Tibial nerve (tissue), 4 donors: ENCODE measurements at regions not wholly inside any gene's neighbourhood (a gene's known extent, or its start where the extent isn't known, plus 50 kb on each side); places are given as distances from the start of the nearest gene placed in this dataset.

Experiments
- DNase-seq, 2 donors: peaks; one replicate each; pipeline ENCODE4 v3.0.0-alpha.2; 2019; ENCODE audit warnings: low spot score in 2 of 2
- H3K27ac ChIP-seq, 4 donors: fragments of 200-600 bp; sonication (generic) in 3 of 4; one replicate each; pipeline ENCODE4 v1.5.1; 2017 to 2019; ENCODE audit warnings: mild to moderate bottlenecking in 1 of 4
- H3K27me3 ChIP-seq, 2 donors: fragments of 200-600 bp; sonication (generic) in 1 of 2; one replicate each; pipeline versions ENCODE4 v1.5.1 to v1.6.0; 2017 to 2019
- H3K36me3 ChIP-seq, 3 donors: fragments of 200-600 bp; sonication (generic); one replicate each; pipeline ENCODE4 v1.5.1; 2018 to 2019
- H3K4me1 ChIP-seq, 4 donors: fragments of 200-600 bp; sonication (generic) in 3 of 4; one replicate each; pipeline ENCODE4 v1.5.1; 2017 to 2019
- H3K4me3 ChIP-seq, 4 donors: fragments of 200-600 bp; sonication (generic) in 3 of 4; one replicate each; pipeline ENCODE4 v1.5.1; 2017 to 2019; ENCODE audit warnings: mild to moderate bottlenecking in 1 of 4, moderate library complexity in 1 of 4
- H3K9me3 ChIP-seq, 4 donors: fragments of 200-600 bp; sonication (generic) in 3 of 4; one replicate each; pipeline ENCODE4 v1.5.1; 2017 to 2019
- EP300 ChIP-seq, 2 donors: sonication (generic); formaldehyde crosslinking; IDR thresholded peaks; one replicate each; pipeline ENCODE4 v1.6.1; 2017; ENCODE audit warnings: antibody characterized with exemption in 2 of 2, mild to moderate bottlenecking in 1 of 2
- POLR2A ChIP-seq, 2 donors: fragments of 450-650 bp; IDR thresholded peaks; one replicate each; pipeline ENCODE4 v1.6.1; 2017; ENCODE audit warnings: antibody characterized with exemption in 2 of 2, mild to moderate bottlenecking in 2 of 2, moderate library complexity in 2 of 2
- WGBS, 2 donors: methylation state at CpG; one replicate each; pipeline ENCODE4 v1.1.5; 2018; 5-methylcytosine and 5-hydroxymethylcytosine counted together
- TF ChIP-seq, protein P1 (sequence below), 5 experiments: fragments of 200-600 bp in 3 of 5; fragments of 450-650 bp in 2 of 5; sonication (generic) in 3 of 5; IDR thresholded peaks; one replicate each; pipeline ENCODE4 v1.5.1; 2016 to 2019; ENCODE audit warnings: antibody characterized with exemption in 5 of 5, mild to moderate bottlenecking in 3 of 5, moderate library complexity in 2 of 5

GRCh38 chr2:198307093-198307492 is 502.7 kb downstream of the PLCL1 start:
- Histone ChIP-seq H3K9me3 (no peaks in the 10 kb centered on the region), H3K4me3 (no peak overlapping the region), H3K36me3 (no peaks in the 10 kb centered on the region), H3K27ac (no peak overlapping the region), H3K4me1 (no peaks in the 10 kb centered on the region), H3K27me3 (no peaks in the 10 kb centered on the region)
- DNase-seq = no peak
- TF ChIP-seq, protein P1, sequence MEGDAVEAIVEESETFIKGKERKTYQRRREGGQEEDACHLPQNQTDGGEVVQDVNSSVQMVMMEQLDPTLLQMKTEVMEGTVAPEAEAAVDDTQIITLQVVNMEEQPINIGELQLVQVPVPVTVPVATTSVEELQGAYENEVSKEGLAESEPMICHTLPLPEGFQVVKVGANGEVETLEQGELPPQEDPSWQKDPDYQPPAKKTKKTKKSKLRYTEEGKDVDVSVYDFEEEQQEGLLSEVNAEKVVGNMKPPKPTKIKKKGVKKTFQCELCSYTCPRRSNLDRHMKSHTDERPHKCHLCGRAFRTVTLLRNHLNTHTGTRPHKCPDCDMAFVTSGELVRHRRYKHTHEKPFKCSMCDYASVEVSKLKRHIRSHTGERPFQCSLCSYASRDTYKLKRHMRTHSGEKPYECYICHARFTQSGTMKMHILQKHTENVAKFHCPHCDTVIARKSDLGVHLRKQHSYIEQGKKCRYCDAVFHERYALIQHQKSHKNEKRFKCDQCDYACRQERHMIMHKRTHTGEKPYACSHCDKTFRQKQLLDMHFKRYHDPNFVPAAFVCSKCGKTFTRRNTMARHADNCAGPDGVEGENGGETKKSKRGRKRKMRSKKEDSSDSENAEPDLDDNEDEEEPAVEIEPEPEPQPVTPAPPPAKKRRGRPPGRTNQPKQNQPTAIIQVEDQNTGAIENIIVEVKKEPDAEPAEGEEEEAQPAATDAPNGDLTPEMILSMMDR (IDR thresholded peaks at IDR 0.05) = no peak
- TF ChIP-seq POLR2A (IDR thresholded peaks at IDR 0.05) = no peak
- no peak for TF ChIP-seq EP300 (IDR thresholded peaks at IDR 0.05)
- 90 to 92% methylated on average over 3 of the region's 3 CpGs for WGBS, 2 donors

- no peak overlapping the region for H3K4me3 ChIP-seq
- H3K36me3 ChIP-seq = no peaks in the 10 kb centered on the region
- no peaks in the 10 kb centered on the region for H3K4me1 ChIP-seq
- no peaks in the 10 kb centered on the region for H3K27me3 ChIP-seq
- no peak overlapping the region for H3K27ac ChIP-seq
- no peak for TF ChIP-seq POLR2A (IDR thresholded peaks at IDR 0.05)
- no peak for TF ChIP-seq EP300 (IDR thresholded peaks at IDR 0.05)
- TF ChIP-seq, protein P1 (IDR thresholded peaks at IDR 0.05) = no peak
- no peak for DNase-seq
- 66 to 71% methylated on average over 4 of the region's 4 CpGs for WGBS, 2 donors
- H3K9me3 ChIP-seq = no peaks in the 10 kb centered on the region
These were observed 500.5 kb downstream of the PLCL1 start for GRCh38 chr2:198304859-198305258.

- Histone ChIP-seq H3K27me3 (no peaks in the 10 kb centered on the region), H3K4me1 (peaks cover 0 to 7% (median 0%) of the 10 kb centered on the region in 4 donors), H3K36me3 (no peaks in the 10 kb centered on the region), H3K9me3 (no peaks in the 10 kb centered on the region), H3K27ac (no peak overlapping the region), H3K4me3 (no peak overlapping the region)
- no peak for TF ChIP-seq POLR2A (IDR thresholded peaks at IDR 0.05)
- TF ChIP-seq EP300 (IDR thresholded peaks at IDR 0.05) = no peak
- TF ChIP-seq, protein P1 (IDR thresholded peaks at IDR 0.05) = no peak
- 69 to 72% methylated on average over 2 of the region's 2 CpGs for WGBS, 2 donors
- no peak for DNase-seq
These were observed 493.0 kb downstream of the PLCL1 start for GRCh38 chr2:198297350-198297749.

DNA sequence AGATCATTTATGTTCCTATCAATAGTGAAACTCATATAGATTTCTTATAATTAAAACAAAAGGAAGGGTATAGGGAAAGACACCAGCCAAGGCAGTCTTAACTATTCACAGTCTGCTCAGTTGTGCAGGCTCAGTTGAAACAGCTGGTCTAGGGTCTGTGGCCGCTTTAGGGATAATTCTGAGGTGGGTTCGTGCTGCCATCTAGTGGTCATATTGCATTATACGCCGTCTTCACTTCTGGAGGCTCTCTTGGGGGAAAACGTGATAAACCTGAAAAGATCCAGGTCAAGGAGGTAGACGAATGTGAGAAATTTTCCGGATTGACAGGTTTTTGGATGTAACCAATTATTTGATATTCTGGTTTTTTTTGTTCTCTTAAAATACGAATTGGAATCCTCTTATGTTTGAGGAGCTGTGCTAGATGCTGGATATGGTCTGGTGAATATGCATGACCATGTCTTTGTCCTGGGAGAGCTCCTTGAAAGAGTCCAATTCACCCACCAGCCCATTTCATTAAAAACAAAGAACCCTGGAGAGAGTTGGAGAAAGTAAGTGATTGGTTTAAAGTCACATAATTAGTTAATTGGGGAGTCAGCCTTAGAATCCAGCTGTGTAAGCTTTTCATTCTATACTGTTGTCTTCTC is 492.4 kb downstream of the PLCL1 start:
- TF ChIP-seq POLR2A (IDR thresholded peaks at IDR 0.05) (no peak), EP300 (IDR thresholded peaks at IDR 0.05) (no peak)
- TF ChIP-seq, protein P1 (IDR thresholded peaks at IDR 0.05) = peak; percentile 66 to 82 (median 73)
- H3K36me3 ChIP-seq = no peaks in the 10 kb centered on the region
- peaks cover 0 to 7% (median 0%) of the 10 kb centered on the region in 4 donors for H3K4me1 ChIP-seq
- peak in 1 of 2 donors; percentile 59 for DNase-seq
- no peak overlapping the region for H3K27ac ChIP-seq
- no peaks in the 10 kb centered on the region for H3K27me3 ChIP-seq
- WGBS, 2 donors = 1 to 2% methylated on average over 8 of the region's 8 CpGs
- H3K9me3 ChIP-seq = no peaks in the 10 kb centered on the region
- no peak overlapping the region for H3K4me3 ChIP-seq

DNA sequence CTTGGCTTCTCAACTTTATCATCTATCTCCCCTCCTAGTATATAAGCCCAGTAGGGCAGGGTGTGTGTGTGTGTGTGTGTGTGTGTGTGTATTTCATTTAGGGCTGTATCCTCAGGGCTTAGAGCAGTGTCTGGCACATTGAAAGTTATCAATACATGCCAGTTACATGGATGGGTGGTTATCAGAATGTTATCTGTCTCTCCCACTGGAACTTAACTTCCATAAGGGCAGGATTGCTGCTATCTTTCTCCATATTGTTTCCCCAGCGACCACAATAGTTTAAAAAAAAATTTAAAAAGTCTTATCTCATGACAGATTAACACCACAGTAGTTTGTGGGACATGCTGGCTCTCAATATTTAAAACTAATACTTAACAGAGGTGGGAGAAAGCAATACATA is 488.9 kb downstream of the PLCL1 start:
- DNase-seq = no peak

More for the DNA sequence above, 488.9 kb downstream of the PLCL1 start:
- Histone ChIP-seq H3K9me3 (no peaks in the 10 kb centered on the region), H3K36me3 (no peaks in the 10 kb centered on the region), H3K27ac (no peak overlapping the region), H3K4me3 (no peak overlapping the region), H3K27me3 (no peaks in the 10 kb centered on the region), H3K4me1 (peaks cover 0 to 7% (median 0%) of the 10 kb centered on the region in 4 donors)
- 50 to 62% methylated on average over 1 of the region's 1 CpG for WGBS, 2 donors
- TF ChIP-seq EP300 (IDR thresholded peaks at IDR 0.05) (no peak), POLR2A (IDR thresholded peaks at IDR 0.05) (no peak)
- TF ChIP-seq, protein P1 (IDR thresholded peaks at IDR 0.05) = no peak
